CD14-positive monocyte (primary cell): ENCODE measurements at regions not wholly inside any gene's neighbourhood (a gene's known extent, or its start where the extent isn't known, plus 50 kb on each side); places are given as distances from the start of the nearest gene placed in this dataset.

Source experiments
- DNase-seq, 3 donors: peaks; one replicate each; pipeline ENCODE4 v3.0.0-alpha.2; 2011 to 2022
- H2AFZ ChIP-seq: 2 replicates; pipeline ENCODE4 v1.6.0; 2012; ENCODE audit warnings: mild to moderate bottlenecking, low read depth, low read length, inconsistent platforms; ENCODE audit not compliant: insufficient read depth, poor library complexity, severe bottlenecking
- H3K27ac ChIP-seq, 2 donors: 1 replicate in 1 of 2; 2 replicates in 1 of 2; pipeline ENCODE4 v1.5.1; 2012 to 2013; ENCODE audit warnings: low read length in 2 of 2, control low read depth in 1 of 2, inconsistent platforms in 1 of 2, low read depth in 1 of 2, mild to moderate bottlenecking in 1 of 2
- H3K27me3 ChIP-seq, 2 donors: one replicate each; pipeline versions ENCODE4 v1.6.0 to v1.6.1; 2011 to 2013; ENCODE audit warnings: low read length in 2 of 2; ENCODE audit not compliant: control insufficient read depth in 2 of 2, insufficient read depth in 2 of 2
- H3K36me3 ChIP-seq, 2 donors: replicated peaks in 1 of 2; 1 replicate in 1 of 2; 2 replicates in 1 of 2; pipeline versions ENCODE4 v1.5.1 to v1.6.1; 2012 to 2013; ENCODE audit warnings: low read length in 2 of 2, control low read depth in 1 of 2, inconsistent platforms in 1 of 2, mild to moderate bottlenecking in 1 of 2; ENCODE audit not compliant: insufficient read depth in 2 of 2, control insufficient read depth in 1 of 2
- H3K4me1 ChIP-seq, 2 donors: 1 replicate in 1 of 2; 2 replicates in 1 of 2; pipeline versions ENCODE4 v1.5.1 to v1.6.1; 2012 to 2013; ENCODE audit warnings: low read length in 2 of 2, control low read depth in 1 of 2, inconsistent platforms in 1 of 2, mild to moderate bottlenecking in 1 of 2, moderate library complexity in 1 of 2; ENCODE audit not compliant: insufficient read depth in 2 of 2, control insufficient read depth in 1 of 2
- H3K4me2 ChIP-seq: replicated peaks from 2 replicates; pipeline ENCODE3; 2012; ENCODE audit warnings: low read length, moderate library complexity, mild to moderate bottlenecking; ENCODE audit not compliant: poor library complexity, severe bottlenecking; ENCODE audit errors: extremely low read depth
- H3K4me3 ChIP-seq, 3 experiments: fragments of 200-600 bp in 1 of 3; sonication (generic) in 1 of 3; replicated peaks in 1 of 3; 1 replicate in 2 of 3; 2 replicates in 1 of 3; pipeline ENCODE4 v1.5.1; 2011 to 2013; ENCODE audit warnings: low read length in 3 of 3, mild to moderate bottlenecking in 3 of 3, control low read depth in 2 of 3, low read depth in 2 of 3, inconsistent platforms in 1 of 3, moderate library complexity in 1 of 3
- H3K79me2 ChIP-seq: 2 replicates; pipeline ENCODE4 v1.6.0; 2012; ENCODE audit warnings: mild to moderate bottlenecking, control low read depth, inconsistent platforms, low read length, moderate library complexity; ENCODE audit not compliant: insufficient read depth
- H3K9ac ChIP-seq: 2 replicates; pipeline ENCODE4 v1.6.0; 2017; ENCODE audit warnings: low read length, mild to moderate bottlenecking; ENCODE audit not compliant: insufficient read depth, poor library complexity, severe bottlenecking
- H3K9me3 ChIP-seq, 2 donors: replicated peaks in 1 of 2; 1 replicate in 1 of 2; 2 replicates in 1 of 2; pipeline versions ENCODE4 v1.5.1 to v1.6.1; 2012 to 2013; ENCODE audit warnings: low read length in 2 of 2, control low read depth in 1 of 2; ENCODE audit not compliant: control insufficient read depth in 1 of 2, insufficient read depth in 1 of 2
- H4K20me1 ChIP-seq: 2 replicates; pipeline ENCODE4 v1.6.0; 2012; ENCODE audit warnings: mild to moderate bottlenecking, low read length, control low read depth, moderate library complexity; ENCODE audit not compliant: insufficient read depth
- H3K27ac Mint-ChIP-seq, 7 donors: one replicate each; pipeline ENCODE4 v1.8.0; 2020; ENCODE audit warnings: mild to moderate bottlenecking in 7 of 7, mixed read lengths in 7 of 7, moderate library complexity in 6 of 7, inconsistent platforms in 2 of 7
- H3K27me3 Mint-ChIP-seq, 3 donors: one replicate each; pipeline ENCODE4 v1.8.0; 2021 to 2022; ENCODE audit warnings: low read depth in 3 of 3, mild to moderate bottlenecking in 3 of 3, mixed read lengths in 3 of 3, moderate library complexity in 3 of 3, inconsistent platforms in 1 of 3
- H3K36me3 Mint-ChIP-seq, 2 donors: one replicate each; pipeline ENCODE4 v1.8.0; 2020; ENCODE audit warnings: mixed read lengths in 2 of 2, inconsistent platforms in 1 of 2, mild to moderate bottlenecking in 1 of 2
- H3K4me1 Mint-ChIP-seq: one replicate; pipeline ENCODE4 v1.8.0; 2020; ENCODE audit warnings: mild to moderate bottlenecking, mixed read lengths
- H3K4me3 Mint-ChIP-seq, 2 donors: one replicate each; pipeline ENCODE4 v1.8.0; 2020; ENCODE audit warnings: mild to moderate bottlenecking in 2 of 2, mixed read lengths in 2 of 2, moderate library complexity in 1 of 2
- H3K9me3 Mint-ChIP-seq, 7 donors: one replicate each; pipeline ENCODE4 v1.8.0; 2020 to 2022; ENCODE audit warnings: mixed read lengths in 7 of 7, mild to moderate bottlenecking in 6 of 7, moderate library complexity in 6 of 7, inconsistent platforms in 2 of 7
- WGBS: methylation state at CpG from one replicate; pipeline ENCODE4 v1.1.5; 2013; ENCODE audit warnings: missing lambda C conversion rate; ENCODE audit not compliant: insufficient coverage; 5-methylcytosine and 5-hydroxymethylcytosine counted together
- intact Hi-C, 2 donors: fragments of 100-400 bp; cut with micrococcal nuclease; formaldehyde crosslinking; loops; one replicate each; pipeline versions ENCODE4 v1.15.0 to v1.15.1; 2023
- TF ChIP-seq, protein P1 (sequence below): fragments of 200-600 bp; IDR thresholded peaks from one replicate; pipeline ENCODE4 v1.8.0; 2022; ENCODE audit warnings: antibody characterized with exemption, mild to moderate bottlenecking

DNA sequence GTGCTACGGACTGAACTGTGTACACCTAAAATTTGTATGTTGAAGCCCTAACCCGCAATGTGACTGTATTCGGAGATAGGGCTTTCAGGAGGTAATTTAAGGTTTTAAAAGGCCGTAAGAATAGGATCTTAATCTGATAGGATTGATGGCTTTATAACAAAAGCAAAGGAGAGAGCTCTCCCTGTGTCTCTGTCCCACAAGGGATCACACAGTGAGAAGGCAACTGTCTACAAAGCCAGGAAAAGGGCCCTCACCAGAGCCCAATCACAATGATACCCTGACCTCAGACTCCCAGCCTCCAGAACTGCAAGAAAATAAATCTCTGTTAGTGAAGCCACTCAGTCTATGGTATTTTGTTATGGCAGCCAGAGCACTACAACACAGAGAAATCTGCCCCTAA lies 208.7 kb upstream of the ZC3H12C start:
- H3K9me3 ChIP-seq = no peaks in the 10 kb centered on the region
- no peaks in the 10 kb centered on the region for H3K27me3 ChIP-seq
- no peak overlapping the region for H2AFZ ChIP-seq
- H3K9ac ChIP-seq = no peak overlapping the region
- no peak for DNase-seq
- H3K4me2 ChIP-seq = no peak overlapping the region
- H3K4me1 ChIP-seq = no peaks in the 10 kb centered on the region
- intact Hi-C loops = no loop called here
- H3K36me3 Mint-ChIP-seq = no peaks in the 10 kb centered on the region
- no peaks in the 10 kb centered on the region for H3K36me3 ChIP-seq
- no peak overlapping the region for H3K4me3 ChIP-seq
- no peak overlapping the region for H3K27ac ChIP-seq
- no peaks in the 10 kb centered on the region for H4K20me1 ChIP-seq
- H3K79me2 ChIP-seq = no peaks in the 10 kb centered on the region
- peaks cover 0 to 3% (median 2%) of the 10 kb centered on the region in 3 donors for H3K27me3 Mint-ChIP-seq
- H3K4me1 Mint-ChIP-seq = no peaks in the 10 kb centered on the region
- TF ChIP-seq, protein P1, sequence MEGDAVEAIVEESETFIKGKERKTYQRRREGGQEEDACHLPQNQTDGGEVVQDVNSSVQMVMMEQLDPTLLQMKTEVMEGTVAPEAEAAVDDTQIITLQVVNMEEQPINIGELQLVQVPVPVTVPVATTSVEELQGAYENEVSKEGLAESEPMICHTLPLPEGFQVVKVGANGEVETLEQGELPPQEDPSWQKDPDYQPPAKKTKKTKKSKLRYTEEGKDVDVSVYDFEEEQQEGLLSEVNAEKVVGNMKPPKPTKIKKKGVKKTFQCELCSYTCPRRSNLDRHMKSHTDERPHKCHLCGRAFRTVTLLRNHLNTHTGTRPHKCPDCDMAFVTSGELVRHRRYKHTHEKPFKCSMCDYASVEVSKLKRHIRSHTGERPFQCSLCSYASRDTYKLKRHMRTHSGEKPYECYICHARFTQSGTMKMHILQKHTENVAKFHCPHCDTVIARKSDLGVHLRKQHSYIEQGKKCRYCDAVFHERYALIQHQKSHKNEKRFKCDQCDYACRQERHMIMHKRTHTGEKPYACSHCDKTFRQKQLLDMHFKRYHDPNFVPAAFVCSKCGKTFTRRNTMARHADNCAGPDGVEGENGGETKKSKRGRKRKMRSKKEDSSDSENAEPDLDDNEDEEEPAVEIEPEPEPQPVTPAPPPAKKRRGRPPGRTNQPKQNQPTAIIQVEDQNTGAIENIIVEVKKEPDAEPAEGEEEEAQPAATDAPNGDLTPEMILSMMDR = no peak
- H3K4me3 Mint-ChIP-seq = no peak overlapping the region
- H3K27ac Mint-ChIP-seq = no peak overlapping the region
- peaks cover 0 to 4% (median 2%) of the 10 kb centered on the region in 7 donors for H3K9me3 Mint-ChIP-seq
- 100% methylated on average over 3 of the region's 4 CpGs for whole genome bisulfite sequencing

GRCh38 chr11:109885006-109885405 lies 208.2 kb upstream of the ZC3H12C start:
- H3K36me3 Mint-ChIP-seq = no peaks in the 10 kb centered on the region
- H3K4me1 Mint-ChIP-seq = no peaks in the 10 kb centered on the region
- no CpG with 5 or more reads among the region's 7 CpGs for WGBS
- Histone ChIP-seq H3K9me3 (no peaks in the 10 kb centered on the region), H3K4me3 (no peak overlapping the region), H3K9ac (no peak overlapping the region), H4K20me1 (no peaks in the 10 kb centered on the region), H3K4me2 (no peak overlapping the region), H3K79me2 (no peaks in the 10 kb centered on the region), H3K36me3 (no peaks in the 10 kb centered on the region), H3K27me3 (no peaks in the 10 kb centered on the region), H3K27ac (no peak overlapping the region), H3K4me1 (no peaks in the 10 kb centered on the region), H2AFZ (no peak overlapping the region)
- H3K27ac Mint-ChIP-seq = no peak overlapping the region
- TF ChIP-seq, protein P1 = no peak
- peaks cover 0 to 4% (median 2%) of the 10 kb centered on the region in 7 donors for H3K9me3 Mint-ChIP-seq
- H3K27me3 Mint-ChIP-seq = peaks cover 0 to 3% (median 2%) of the 10 kb centered on the region in 3 donors
- DNase-seq = no peak
- intact Hi-C loops = no loop called here
- no peak overlapping the region for H3K4me3 Mint-ChIP-seq
